ENCODE measurements at regions not wholly inside any gene's neighbourhood (a gene's known extent, or its start where the extent isn't known, plus 50 kb on each side); places are given as distances from the start of the nearest gene placed in this dataset.
"Not testable (repeated sequence)": the region's sequence is repeated elsewhere in the genome, so short reads cannot be mapped to it uniquely, and the experiment has no call there.

GRCh38 chr13:105773241-105773640 is 762.2 kb downstream of the EFNB2 start:
- no peak for DNase-seq (ENCODE audit: low read depth in 4 of 4, low spot score in 3 of 4)

- DNase-seq (ENCODE audit: low read depth in 4 of 4, low spot score in 3 of 4) = no peak
Observed at GRCh38 chr13:105764486-105764885, 771.0 kb downstream of the EFNB2 start.

GRCh38 chr13:105763851-105764250 is 771.6 kb downstream of the EFNB2 start:
- no peak for DNase-seq (ENCODE audit: low read depth in 4 of 4, low spot score in 3 of 4)

- DNase-seq (ENCODE audit: low read depth in 4 of 4, low spot score in 3 of 4) = no peak
Observed at GRCh38 chr13:105762096-105762495, 773.4 kb downstream of the EFNB2 start.

GRCh38 chr13:105758918-105759860 is 776.3 kb downstream of the EFNB2 start:
- no peak for DNase-seq (ENCODE audit: low read depth in 4 of 4, low spot score in 3 of 4)

GRCh38 chr13:105740739-105741138 is 794.7 kb downstream of the EFNB2 start:
- DNase-seq (ENCODE audit: low read depth in 4 of 4, low spot score in 3 of 4) = no peak

- no peak for DNase-seq (ENCODE audit: low read depth in 4 of 4, low spot score in 3 of 4)
Observed at GRCh38 chr13:105737688-105738087, 797.8 kb downstream of the EFNB2 start.

- no peak for DNase-seq (ENCODE audit: low read depth in 4 of 4, low spot score in 3 of 4)
Observed at GRCh38 chr13:105735281-105735680, 800.2 kb downstream of the EFNB2 start.

GRCh38 chr13:105732806-105733529 is 802.5 kb downstream of the EFNB2 start:
- no peak for DNase-seq (ENCODE audit: low read depth in 4 of 4, low spot score in 3 of 4)

GRCh38 chr13:105725887-105726286 is 809.6 kb downstream of the EFNB2 start:
- DNase-seq (ENCODE audit: low read depth in 4 of 4, low spot score in 3 of 4) = no peak

GRCh38 chr13:105721016-105721415 is 814.4 kb downstream of the EFNB2 start:
- DNase-seq (ENCODE audit: low read depth in 4 of 4, low spot score in 3 of 4) = peak; percentile 13 to 43 (median 34)

GRCh38 chr13:105719859-105720258 is 815.6 kb downstream of the EFNB2 start:
- DNase-seq (ENCODE audit: low read depth in 4 of 4, low spot score in 3 of 4) = no peak

GRCh38 chr13:105709181-105709580 is 826.3 kb downstream of the EFNB2 start:
- no peak for DNase-seq (ENCODE audit: low read depth in 4 of 4, low spot score in 3 of 4)

GRCh38 chr13:105703843-105704242 is 831.6 kb downstream of the EFNB2 start:
- DNase-seq (ENCODE audit: low read depth in 4 of 4, low spot score in 3 of 4) = no peak

- no peak for DNase-seq (ENCODE audit: low read depth in 4 of 4, low spot score in 3 of 4)
Observed at GRCh38 chr13:105702441-105702840, 833.0 kb downstream of the EFNB2 start.

GRCh38 chr13:105692769-105693168 is 842.7 kb downstream of the EFNB2 start:
- DNase-seq (ENCODE audit: low read depth in 4 of 4, low spot score in 3 of 4) = no peak

GRCh38 chr13:105684216-105684615 is 851.2 kb downstream of the EFNB2 start:
- no peak for DNase-seq (ENCODE audit: low read depth in 4 of 4, low spot score in 3 of 4)

GRCh38 chr13:105679838-105680237 is 855.6 kb downstream of the EFNB2 start:
- no peak for DNase-seq (ENCODE audit: low read depth in 4 of 4, low spot score in 3 of 4)

- DNase-seq (ENCODE audit: low read depth in 4 of 4, low spot score in 3 of 4) = no peak
Observed at GRCh38 chr13:105678072-105678471, 857.4 kb downstream of the EFNB2 start.

GRCh38 chr13:105672881-105673280 is 862.6 kb downstream of the EFNB2 start:
- no peak for DNase-seq (ENCODE audit: low read depth in 4 of 4, low spot score in 3 of 4)

GRCh38 chr13:105671131-105671530 is 864.3 kb downstream of the EFNB2 start:
- not testable (repeated sequence) for DNase-seq (ENCODE audit: low read depth in 4 of 4, low spot score in 3 of 4)
